H1 (cell line): ENCODE measurements at regions not wholly inside any gene's neighbourhood (a gene's known extent, or its start where the extent isn't known, plus 50 kb on each side); places are given as distances from the start of the nearest gene placed in this dataset.

Experiments used
- BACH1 ChIP-seq: IDR thresholded peaks from 2 replicates; pipeline ENCODE4 v1.6.1; 2012; ENCODE audit warnings: low read length, improper control_type of control experiment
- CREB1 ChIP-seq: IDR thresholded peaks from 2 replicates; pipeline ENCODE4 v1.6.1; 2012; ENCODE audit warnings: inconsistent platforms
- CTCF ChIP-seq, 3 experiments: IDR thresholded peaks; 1 replicate in 2 of 3; 2 replicates in 1 of 3; pipeline versions ENCODE4 v1.5.1 to v1.6.1; 2011; ENCODE audit warnings: low read length in 3 of 3, mild to moderate bottlenecking in 3 of 3, inconsistent platforms in 2 of 3, low read depth in 1 of 3, moderate library complexity in 1 of 3; ENCODE audit not compliant: insufficient read depth in 1 of 3; ENCODE audit errors: control extremely low read depth in 1 of 3
- HDAC2 ChIP-seq, 2 experiments: fragments of 300-600 bp in 1 of 2; sonication (generic) in 1 of 2; IDR thresholded peaks; 2 replicates each; pipeline ENCODE4 v1.6.1; 2011 to 2012; ENCODE audit warnings: low read depth in 2 of 2, low read length in 2 of 2, mild to moderate bottlenecking in 2 of 2, moderate library complexity in 2 of 2, borderline replicate concordance in 1 of 2, inconsistent platforms in 1 of 2
- SAP30 ChIP-seq: fragments of 300-600 bp; sonication (generic); IDR thresholded peaks from 2 replicates; pipeline ENCODE4 v1.7.1; 2012; ENCODE audit warnings: low read length, moderate library complexity, mild to moderate bottlenecking, inconsistent platforms; ENCODE audit not compliant: insufficient read depth, insufficient replicate concordance
- TCF12 ChIP-seq: IDR thresholded peaks from 2 replicates; pipeline ENCODE4 v1.6.1; 2011; ENCODE audit warnings: low read depth, mild to moderate bottlenecking, low read length
- YY1 ChIP-seq: IDR thresholded peaks from 2 replicates; pipeline ENCODE4 v1.6.1; 2011; ENCODE audit warnings: low read depth, mild to moderate bottlenecking, low read length

GRCh38 chr7:131692131-131692960 lies 135.9 kb upstream of the PODXL start (continued):
- TF ChIP-seq HDAC2 (IDR thresholded peaks at IDR 0.05; ENCODE audit: borderline replicate concordance in 1 of 2, low read depth in 2 of 2, low read length in 2 of 2), result 0 out of 4 replicates have a peak, but pooled peaks of 1 of the 2 experiments have one; percentile 58
- peak; percentile 79 for TF ChIP-seq CREB1
- no peak for TF ChIP-seq SAP30
- no peak for TF ChIP-seq TCF12
- peak; percentile 76 for TF ChIP-seq BACH1
- TF ChIP-seq CTCF (IDR thresholded peaks at IDR 0.05; ENCODE audit: control extremely low read depth in 1 of 3, insufficient read depth in 1 of 3, low read depth in 1 of 3, low read length in 3 of 3), result peak; percentile 90 to 96 (median 93)
- TF ChIP-seq YY1, result 0 out of 2 replicates have a peak, but pooled peaks have one; percentile 8
